GM18508 (cell line): ENCODE measurements at regions not wholly inside any gene's neighbourhood (a gene's known extent, or its start where the extent isn't known, plus 50 kb on each side); places are given as distances from the start of the nearest gene placed in this dataset.

Source experiments
- ATAC-seq: cut with Tn5 transposase; IDR thresholded peaks from one replicate; pipeline ENCODE4 v1.9.1; 2021; ENCODE audit warnings: moderate number of reproducible peaks; ENCODE audit not compliant: insufficient read depth, unreplicated experiment

- no peak for ATAC-seq
Measured at GRCh38 chr2:4529738-4530137, 826.4 kb downstream of the DCDC2C start.

- ATAC-seq = no peak
Measured at GRCh38 chr2:4530231-4530630, 826.9 kb downstream of the DCDC2C start.

GRCh38 chr2:4533806-4534205 lies 830.4 kb downstream of the DCDC2C start:
- no peak for ATAC-seq

- ATAC-seq = no peak
Measured at GRCh38 chr2:4539121-4539520, 835.7 kb downstream of the DCDC2C start.

- no peak for ATAC-seq
Measured at GRCh38 chr2:4549666-4550210, 846.4 kb downstream of the DCDC2C start.

GRCh38 chr2:4551691-4552474 lies 848.5 kb downstream of the DCDC2C start:
- ATAC-seq = no peak

GRCh38 chr2:4553241-4553640 lies 849.9 kb downstream of the DCDC2C start:
- no peak for ATAC-seq

GRCh38 chr2:4556135-4556896 lies 852.9 kb downstream of the DCDC2C start:
- ATAC-seq = no peak

- no peak for ATAC-seq
Measured at GRCh38 chr2:4561196-4561595, 857.8 kb downstream of the DCDC2C start.

GRCh38 chr2:4576075-4576474 lies 872.7 kb downstream of the DCDC2C start:
- no peak for ATAC-seq

GRCh38 chr2:4579977-4580376 lies 876.6 kb downstream of the DCDC2C start:
- no peak for ATAC-seq

GRCh38 chr2:4585057-4585635 lies 881.8 kb downstream of the DCDC2C start:
- no peak for ATAC-seq

- no peak for ATAC-seq
Measured at GRCh38 chr2:4588606-4589005, 885.2 kb downstream of the DCDC2C start.

- no peak for ATAC-seq
Measured at GRCh38 chr2:4591261-4591660, 887.9 kb downstream of the DCDC2C start.

GRCh38 chr2:4597400-4597799 lies 894.0 kb downstream of the DCDC2C start:
- no peak for ATAC-seq

GRCh38 chr2:4604767-4605166 lies 901.4 kb downstream of the DCDC2C start:
- ATAC-seq = no peak

GRCh38 chr2:4618141-4618540 lies 914.8 kb downstream of the DCDC2C start:
- ATAC-seq = no peak

GRCh38 chr2:4618630-4619228 lies 915.4 kb downstream of the DCDC2C start:
- ATAC-seq = no peak

GRCh38 chr2:4628998-4629501 lies 925.7 kb downstream of the DCDC2C start:
- no peak for ATAC-seq

GRCh38 chr2:4635289-4635688 lies 931.9 kb downstream of the DCDC2C start:
- ATAC-seq = no peak
